ENCODE measurements at regions not wholly inside any gene's neighbourhood (a gene's known extent, or its start where the extent isn't known, plus 50 kb on each side); places are given as distances from the start of the nearest gene placed in this dataset.
A peak's percentile ranks its signal among the peaks of the same experiment; 100 is the strongest.

DNA sequence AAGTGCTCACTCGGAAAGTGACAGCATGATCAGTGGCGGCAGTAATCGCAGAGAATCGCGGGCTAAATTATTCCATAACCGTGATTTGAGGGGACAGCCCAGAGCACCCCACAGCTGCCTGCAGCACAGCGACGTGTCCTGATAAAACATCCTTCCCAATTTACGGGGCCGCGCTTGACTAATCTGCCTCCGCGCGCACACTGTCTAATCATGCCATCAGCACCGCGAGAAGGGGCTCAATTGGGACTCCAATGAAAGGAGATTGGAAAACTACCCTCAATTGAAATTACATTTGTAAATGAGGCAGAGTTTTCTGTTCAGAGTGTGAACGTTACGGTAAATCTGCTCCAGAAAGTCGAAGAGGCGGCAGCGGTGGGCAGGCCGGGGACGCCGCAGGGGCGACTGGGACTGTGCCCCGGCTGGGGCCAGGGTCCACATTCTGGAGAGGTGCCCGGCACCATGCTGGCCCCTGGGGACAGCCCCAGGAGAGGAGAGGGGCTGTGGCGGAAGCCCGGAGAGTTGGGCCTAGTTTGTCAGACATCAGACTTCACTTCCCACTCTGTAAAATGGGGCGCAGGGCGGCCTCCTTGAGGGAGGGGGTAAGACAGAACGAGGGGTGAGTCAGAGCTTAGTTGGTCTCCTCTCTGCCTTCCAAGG lies 107.7 kb downstream of the FAM53A start:
- no peaks in the 10 kb centered on the region for H3K36me3 Mint-ChIP-seq (ENCODE audit: low read depth)
- H3K27ac Mint-ChIP-seq, result no peak overlapping the region
- H3K4me3 ChIP-seq (ENCODE audit: low read length), result no peak overlapping the region
- POLR2A ChIA-PET, result no interaction called here
- ATAC-seq (ENCODE audit: poor library complexity) (no peak), DNase-seq (peak in 1 of 14 experiments; percentile 4)
- no peaks in the 10 kb centered on the region for H3K9me3 Mint-ChIP-seq
- CTCF ChIA-PET, result no interaction called here
- no peak for TF ChIP-seq CTCF (IDR thresholded peaks at IDR 0.05)
- no peaks in the 10 kb centered on the region for H3K27me3 Mint-ChIP-seq
- intact Hi-C loops (cut with DNase I, micrococcal nuclease), result no loop called here
- peaks cover 12% of the 10 kb centered on the region for H3K4me1 ChIP-seq (ENCODE audit: insufficient read depth, low read length)
- H3K4me1 Mint-ChIP-seq (ENCODE audit: low read depth), result no peaks in the 10 kb centered on the region
- no peaks in the 10 kb centered on the region for H3K9me3 ChIP-seq (ENCODE audit: control insufficient read depth in 1 of 2, insufficient read depth in 1 of 2, low read length in 2 of 2)
- H3K36me3 ChIP-seq (ENCODE audit: insufficient read depth, low read length), result no peaks in the 10 kb centered on the region
- no peak overlapping the region for H3K27ac ChIP-seq (ENCODE audit: low read depth in 1 of 2, low read length in 2 of 2)
- peak overlapping the region; percentile 34 for H3K4me3 Mint-ChIP-seq
- no peaks in the 10 kb centered on the region for H3K27me3 ChIP-seq (ENCODE audit: control insufficient read depth in 1 of 2, insufficient read depth in 2 of 2, low read length in 2 of 2)

DNA sequence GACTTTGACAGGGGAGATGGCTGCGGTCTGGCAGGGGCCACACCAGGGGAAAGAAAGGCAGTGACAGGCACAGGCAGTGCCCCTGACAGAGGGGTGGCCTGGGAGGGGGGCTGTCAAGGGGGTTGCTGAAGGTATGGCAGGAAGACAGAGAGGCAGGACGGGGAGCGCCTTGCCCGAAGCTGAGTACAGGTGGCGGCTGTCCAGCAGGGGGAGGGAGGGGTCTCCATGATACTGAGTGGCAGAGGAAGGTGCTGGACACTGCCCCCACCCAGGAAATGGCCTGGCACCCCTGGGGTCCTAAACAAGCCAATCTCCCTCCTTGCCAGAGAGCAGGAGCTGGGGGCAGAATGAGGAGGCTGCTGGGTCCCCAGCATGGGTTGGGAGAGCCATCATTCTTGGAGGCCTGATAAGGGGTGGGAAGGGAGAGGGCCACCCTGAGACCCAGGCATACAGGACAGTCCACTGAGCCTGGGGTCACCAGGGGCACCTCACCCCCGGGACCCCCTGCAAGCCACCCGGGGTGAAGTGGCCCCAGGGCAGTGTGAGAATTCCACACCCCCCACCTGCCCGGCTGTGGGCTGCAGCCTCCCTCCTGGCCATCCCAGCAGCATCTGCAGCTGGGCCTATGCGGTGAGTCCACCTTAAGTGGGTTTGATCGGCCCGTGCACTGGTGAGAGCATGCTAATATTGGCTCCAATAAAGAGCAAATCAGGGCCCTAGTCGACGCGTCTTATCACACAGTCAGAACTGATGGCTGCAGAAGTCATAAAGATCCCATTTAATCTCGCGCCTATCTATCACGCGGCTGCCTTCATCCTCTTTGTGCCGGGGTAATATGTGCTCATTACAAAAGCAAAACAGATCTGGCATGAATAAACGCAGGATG lies 108.5 kb downstream of the FAM53A start:
- ChIA-PET POLR2A (no interaction called here), CTCF (no interaction called here)
- H3K4me3 ChIP-seq (ENCODE audit: low read length), result no peak overlapping the region
- Mint-ChIP-seq H3K36me3 (ENCODE audit: low read depth) (no peaks in the 10 kb centered on the region), H3K27me3 (no peaks in the 10 kb centered on the region), H3K4me3 (peak overlapping the region; percentile 15), H3K4me1 (ENCODE audit: low read depth) (no peaks in the 10 kb centered on the region), H3K27ac (no peak overlapping the region), H3K9me3 (no peaks in the 10 kb centered on the region)
- no peaks in the 10 kb centered on the region for H3K36me3 ChIP-seq (ENCODE audit: insufficient read depth, low read length)
- no peak overlapping the region for H3K27ac ChIP-seq (ENCODE audit: low read depth in 1 of 2, low read length in 2 of 2)
- no peak for TF ChIP-seq CTCF (IDR thresholded peaks at IDR 0.05)
- peak in 1 of 14 experiments; percentile 4 for DNase-seq
- H3K4me1 ChIP-seq (ENCODE audit: insufficient read depth, low read length), result peaks cover 11% of the 10 kb centered on the region
- no peaks in the 10 kb centered on the region for H3K27me3 ChIP-seq (ENCODE audit: control insufficient read depth in 1 of 2, insufficient read depth in 2 of 2, low read length in 2 of 2)
- H3K9me3 ChIP-seq (ENCODE audit: control insufficient read depth in 1 of 2, insufficient read depth in 1 of 2, low read length in 2 of 2), result no peaks in the 10 kb centered on the region
- no peak for ATAC-seq (ENCODE audit: poor library complexity)
- intact Hi-C loops (cut with DNase I, micrococcal nuclease), result no loop called here

DNA sequence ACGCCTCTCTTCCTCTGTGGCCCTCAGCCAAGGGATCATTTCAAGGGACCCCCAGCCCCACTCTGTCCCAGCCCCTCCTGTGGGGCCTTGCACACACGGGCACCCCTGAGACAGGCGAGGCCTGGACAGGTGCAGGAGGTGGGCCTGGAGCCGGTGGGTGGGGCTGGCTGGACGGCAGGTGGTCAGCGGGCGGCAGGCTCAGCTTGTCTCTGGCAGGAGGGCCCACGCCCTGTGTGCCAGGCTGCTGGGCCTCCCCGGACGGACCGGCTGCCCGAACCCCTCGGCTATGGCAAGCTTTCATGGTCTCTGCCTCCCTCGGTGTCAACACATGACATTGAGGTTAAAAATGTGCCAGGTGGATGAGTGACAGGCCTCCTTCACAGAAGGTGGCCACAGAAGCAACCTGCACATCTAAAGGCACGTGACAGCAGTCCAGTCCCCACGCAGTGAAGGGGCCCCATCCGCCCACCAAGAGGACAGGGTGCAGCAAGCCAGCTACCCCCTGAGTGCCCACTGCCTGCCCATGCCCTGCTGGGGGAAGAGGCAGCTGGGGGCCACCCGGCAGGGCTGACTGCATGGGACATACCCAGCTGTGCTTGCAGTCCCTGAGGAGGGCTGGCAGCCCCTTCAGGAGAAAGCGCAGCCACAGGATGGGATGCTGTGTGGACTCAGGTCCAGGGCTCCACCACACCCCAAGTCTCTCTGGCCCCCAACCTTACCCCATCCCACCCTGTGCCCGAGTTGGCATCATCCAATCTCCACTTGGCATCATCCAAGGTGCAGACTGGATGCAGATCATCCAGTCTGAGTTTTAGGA lies 109.3 kb downstream of the FAM53A start:
- no peak overlapping the region for H3K27ac ChIP-seq (ENCODE audit: low read depth in 1 of 2, low read length in 2 of 2)
- no peaks in the 10 kb centered on the region for H3K9me3 ChIP-seq (ENCODE audit: control insufficient read depth in 1 of 2, insufficient read depth in 1 of 2, low read length in 2 of 2)
- H3K4me1 Mint-ChIP-seq (ENCODE audit: low read depth), result no peaks in the 10 kb centered on the region
- H3K36me3 Mint-ChIP-seq (ENCODE audit: low read depth), result no peaks in the 10 kb centered on the region
- POLR2A ChIA-PET, result no interaction called here
- no peak overlapping the region for H3K4me3 ChIP-seq (ENCODE audit: low read length)
- H3K36me3 ChIP-seq (ENCODE audit: insufficient read depth, low read length), result no peaks in the 10 kb centered on the region
- no peaks in the 10 kb centered on the region for H3K27me3 ChIP-seq (ENCODE audit: control insufficient read depth in 1 of 2, insufficient read depth in 2 of 2, low read length in 2 of 2)
- peaks cover 8% of the 10 kb centered on the region for H3K4me1 ChIP-seq (ENCODE audit: insufficient read depth, low read length)
- CTCF ChIA-PET, result no interaction called here
- no peaks in the 10 kb centered on the region for H3K27me3 Mint-ChIP-seq
- H3K9me3 Mint-ChIP-seq, result no peaks in the 10 kb centered on the region
- peak in 1 of 14 experiments; percentile 4 for DNase-seq
- intact Hi-C loops (cut with DNase I, micrococcal nuclease), result no loop called here
- H3K27ac Mint-ChIP-seq, result no peak overlapping the region
- no peak overlapping the region for H3K4me3 Mint-ChIP-seq
- TF ChIP-seq CTCF (IDR thresholded peaks at IDR 0.05), result no peak
- no peak for ATAC-seq (ENCODE audit: poor library complexity)

All from CD4-positive, alpha-beta T cell (primary cell).